ENCODE measurements at regions not wholly inside any gene's neighbourhood (a gene's known extent, or its start where the extent isn't known, plus 50 kb on each side); places are given as distances from the start of the nearest gene placed in this dataset.

DNA sequence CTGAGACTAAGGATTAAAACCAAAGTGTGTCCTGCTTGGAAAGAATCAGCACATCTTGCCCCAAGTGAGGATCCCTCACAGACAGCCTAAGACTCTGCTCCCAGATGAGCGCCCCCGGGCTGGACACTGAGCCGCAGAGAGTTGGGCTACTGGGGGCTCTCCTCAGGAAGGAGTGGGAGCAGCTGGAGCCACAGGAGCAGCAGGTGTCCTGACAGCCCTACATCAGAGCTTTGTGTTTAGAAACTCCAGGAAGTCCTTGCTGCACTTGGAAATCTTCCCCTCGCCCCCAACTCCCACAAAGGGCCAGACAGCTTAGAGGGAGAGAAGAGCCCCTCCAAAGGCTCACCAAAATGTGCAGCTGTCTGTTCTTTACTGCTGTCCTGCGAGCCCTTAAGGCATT is 172.2 kb downstream of the HERPUD2 start:
- in situ Hi-C loops (cut with MboI; ENCODE audit: low sequenced_read_pairs), result no loop called here
- peaks cover 4% of the 10 kb centered on the region for H3K27me3 ChIP-seq (ENCODE audit: control insufficient read depth, insufficient read depth, low read length)
- POLR2A ChIA-PET (ENCODE audit: unreplicated experiment), result no interaction called here
- H3K9me3 ChIP-seq (ENCODE audit: control insufficient read depth, insufficient read depth, low read length), result no peaks in the 10 kb centered on the region
- H3K4ac ChIP-seq (ENCODE audit: low read depth, low read length), result no peak overlapping the region
- no peak overlapping the region for H3K9ac ChIP-seq (ENCODE audit: low read depth, low read length)
- CTCF ChIA-PET, result no interaction called here
- dilution Hi-C loops (cut with HindIII; ENCODE audit: low sequenced_read_pairs, unreplicated experiment), result no loop called here
- intact Hi-C loops (cut with micrococcal nuclease), result loop anchor here (5.0 kb wide), 1 partner anchor 100 kb away; no protein-coding TSS in a partner anchor
- H3K14ac ChIP-seq (replicated peaks; ENCODE audit: low read depth, low read length), result no peak overlapping the region
- no peaks in the 10 kb centered on the region for H4K20me1 ChIP-seq (ENCODE audit: insufficient read depth, low read length)
- no peak overlapping the region for H2AFZ ChIP-seq (replicated peaks; ENCODE audit: low read length, poor library complexity)
- no peak overlapping the region for H3K56ac ChIP-seq (ENCODE audit: extremely low read depth, insufficient read depth, low read length)
- no peak overlapping the region for H2AK9ac ChIP-seq (replicated peaks; ENCODE audit: low read depth, low read length, poor library complexity)
- H3K79me1 ChIP-seq (ENCODE audit: low read depth in 1 of 2, low read length in 2 of 2), result no peaks in the 10 kb centered on the region
- no peak overlapping the region for H3K18ac ChIP-seq (ENCODE audit: low read depth, low read length)
- no peak overlapping the region for H3K4me2 ChIP-seq (ENCODE audit: low read depth, low read length)
- no peak overlapping the region for H2BK120ac ChIP-seq (ENCODE audit: low read depth, low read length)
- no TSS peak for BruUV-seq (replicated peaks)
- no peak overlapping the region for H4K5ac ChIP-seq (ENCODE audit: low read depth, low read length)
- H3K27ac ChIP-seq (ENCODE audit: insufficient read depth, low read length), result no peak overlapping the region
- no peak for TF ChIP-seq POLR2A (IDR thresholded peaks at IDR 0.05; ENCODE audit: low read depth, low read length)
- TF ChIP-seq, protein P1, sequence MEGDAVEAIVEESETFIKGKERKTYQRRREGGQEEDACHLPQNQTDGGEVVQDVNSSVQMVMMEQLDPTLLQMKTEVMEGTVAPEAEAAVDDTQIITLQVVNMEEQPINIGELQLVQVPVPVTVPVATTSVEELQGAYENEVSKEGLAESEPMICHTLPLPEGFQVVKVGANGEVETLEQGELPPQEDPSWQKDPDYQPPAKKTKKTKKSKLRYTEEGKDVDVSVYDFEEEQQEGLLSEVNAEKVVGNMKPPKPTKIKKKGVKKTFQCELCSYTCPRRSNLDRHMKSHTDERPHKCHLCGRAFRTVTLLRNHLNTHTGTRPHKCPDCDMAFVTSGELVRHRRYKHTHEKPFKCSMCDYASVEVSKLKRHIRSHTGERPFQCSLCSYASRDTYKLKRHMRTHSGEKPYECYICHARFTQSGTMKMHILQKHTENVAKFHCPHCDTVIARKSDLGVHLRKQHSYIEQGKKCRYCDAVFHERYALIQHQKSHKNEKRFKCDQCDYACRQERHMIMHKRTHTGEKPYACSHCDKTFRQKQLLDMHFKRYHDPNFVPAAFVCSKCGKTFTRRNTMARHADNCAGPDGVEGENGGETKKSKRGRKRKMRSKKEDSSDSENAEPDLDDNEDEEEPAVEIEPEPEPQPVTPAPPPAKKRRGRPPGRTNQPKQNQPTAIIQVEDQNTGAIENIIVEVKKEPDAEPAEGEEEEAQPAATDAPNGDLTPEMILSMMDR (conservative IDR thresholded peaks at IDR 0.05; ENCODE audit: low read depth, low read length), result no peak
- no peak for TF ChIP-seq RAD21 (IDR thresholded peaks at IDR 0.05; ENCODE audit: low read length)
- no peak for TF ChIP-seq MAZ (IDR thresholded peaks at IDR 0.05; ENCODE audit: borderline replicate concordance, low read depth, low read length)
- no peak overlapping the region for H3K23ac ChIP-seq (ENCODE audit: low read depth, low read length)
- H3K4me1 ChIP-seq (ENCODE audit: control insufficient read depth, insufficient read depth, low read length), result no peaks in the 10 kb centered on the region
- no peak overlapping the region for H2BK15ac ChIP-seq (ENCODE audit: low read depth, low read length)
- no peaks in the 10 kb centered on the region for H3K36me3 ChIP-seq (ENCODE audit: control insufficient read depth, insufficient read depth, low read length)
- no peak for ATAC-seq (ENCODE audit: low read depth)
- H4K8ac ChIP-seq (ENCODE audit: low read depth in 2 of 2, low read length in 2 of 2), result no peak overlapping the region
- H2BK5ac ChIP-seq (ENCODE audit: low read depth, low read length, poor library complexity, severe bottlenecking), result no peak overlapping the region
- H4K91ac ChIP-seq (ENCODE audit: insufficient read depth, low read depth, low read length), result no peak overlapping the region
- no CpG with 5 or more reads among the region's 5 CpGs for WGBS, 2 experiments (ENCODE audit: extremely low coverage in 2 of 2, insufficient read length in 1 of 2)
- H3K4me3 ChIP-seq (ENCODE audit: insufficient read depth, low read depth, low read length), result no peak overlapping the region
- no peak for DNase-seq
- H3K9me1 ChIP-seq (ENCODE audit: insufficient read depth, low read length), result no peaks in the 10 kb centered on the region
- H2AK5ac ChIP-seq (ENCODE audit: low read depth, low read length), result no peak overlapping the region
- no peak overlapping the region for H2BK20ac ChIP-seq (ENCODE audit: low read depth, low read length)

Measured in IMR-90 (cell line).